ENCODE measurements at regions not wholly inside any gene's neighbourhood (a gene's known extent, or its start where the extent isn't known, plus 50 kb on each side); places are given as distances from the start of the nearest gene placed in this dataset.

- CTCF ChIA-PET (ENCODE audit: partially characterized antibody), result interaction anchor here (1.0 to 1.2 kb wide), 4 partner anchors 17 to 112 kb away, joined by 3 read pairs; no protein-coding TSS in a partner anchor
- Histone ChIP-seq H2BK120ac (replicated peaks; ENCODE audit: low read depth, low read length) (no peak overlapping the region), H4K91ac (replicated peaks; ENCODE audit: insufficient read length, low read length) (no peak overlapping the region), H4K20me1 (replicated peaks in 1 of 2; ENCODE audit: control insufficient read depth in 1 of 2, insufficient read depth in 2 of 2, low read length in 2 of 2) (no peaks in the 10 kb centered on the region), H2AK5ac (ENCODE audit: low read depth, low read length) (no peak overlapping the region), H2BK20ac (ENCODE audit: low read length) (no peak overlapping the region), H3K4me2 (ENCODE audit: insufficient read depth in 1 of 2, low read depth in 2 of 2, low read length in 2 of 2) (no peak overlapping the region), H3K4me3 (ENCODE audit: extremely low read depth in 1 of 4, insufficient read depth in 2 of 4, low read depth in 3 of 4, low read length in 4 of 4) (no peak overlapping the region), H3K79me1 (ENCODE audit: low read depth, low read length) (no peaks in the 10 kb centered on the region), H3K27ac (ENCODE audit: low read depth, low read length) (no peak overlapping the region), H3K18ac (ENCODE audit: extremely low read depth, low read length) (no peak overlapping the region), H3K9ac (replicated peaks in 1 of 4; ENCODE audit: extremely low read depth in 1 of 4, low read depth in 3 of 4, low read length in 3 of 4) (no peak overlapping the region), H3K56ac (replicated peaks; ENCODE audit: insufficient read length, low read depth, low read length) (no peak overlapping the region), H3K23ac (ENCODE audit: insufficient read length) (no peak overlapping the region), H3K79me2 (ENCODE audit: control insufficient read depth in 1 of 2, insufficient read depth in 2 of 2, low read length in 2 of 2) (no peaks in the 10 kb centered on the region), H3K27me3 (replicated peaks in 1 of 4; ENCODE audit: control insufficient read depth in 3 of 4, extremely low read depth in 1 of 4, insufficient read depth in 3 of 4, low read length in 3 of 4) (no peaks in the 10 kb centered on the region), H3K23me2 (ENCODE audit: low read depth, low read length) (no peaks in the 10 kb centered on the region; the same call in 1 of the 2 replicates), H3K4ac (replicated peaks; ENCODE audit: insufficient read length, low read depth, low read length) (no peak overlapping the region), H2AFZ (ENCODE audit: low read length) (no peak overlapping the region), H3K36me3 (ENCODE audit: control insufficient read depth in 2 of 4, insufficient read depth in 4 of 4, low read length in 3 of 4) (no peaks in the 10 kb centered on the region), H2BK15ac (ENCODE audit: low read length) (no peak overlapping the region), H4K5ac (ENCODE audit: insufficient read length, low read depth, low read length) (no peak overlapping the region), H2BK5ac (ENCODE audit: low read depth, low read length) (no peak overlapping the region), H3K9me3 (ENCODE audit: insufficient read depth in 2 of 2, low read depth in 1 of 2, low read length in 1 of 2) (no peaks in the 10 kb centered on the region), H4K8ac (ENCODE audit: extremely low read depth, insufficient read depth, low read length) (no peak overlapping the region), H3K4me1 (replicated peaks in 1 of 4; ENCODE audit: control insufficient read depth in 3 of 4, insufficient read depth in 4 of 4, low read length in 3 of 4) (0 out of 7 replicates have a peak, but pooled peaks cover 0 to 2% (median 0%) of the 10 kb centered on the region in 4 experiments), H2BK12ac (ENCODE audit: low read depth, low read length) (no peak overlapping the region), H3K14ac (ENCODE audit: insufficient read length) (no peak overlapping the region)
- FAIRE-seq (no peak), DNase-seq (ENCODE audit: low read depth in 1 of 2, low spot score in 2 of 2) (no peak)
- 83% methylated on average over 1 of the region's 1 CpG; no CpG with 5 or more reads in 1 of the 2 experiments for WGBS, 2 experiments (ENCODE audit: extremely low coverage in 1 of 2, insufficient coverage in 1 of 2, insufficient read length in 1 of 2, insufficient replicate concordance in 2 of 2, low coverage in 1 of 2, low lambda C conversion rate in 2 of 2, missing lambda C conversion rate in 1 of 2)
- POLR2A ChIA-PET (ENCODE audit: partially characterized antibody), result no interaction called here
- TF ChIP-seq POLR2AphosphoS5 (IDR thresholded peaks at IDR 0.05; ENCODE audit: low read depth, low read length) (no peak), EZH2 (IDR thresholded peaks at IDR 0.05; ENCODE audit: low read depth, low read length, severe bottlenecking) (no peak), POLR2A (IDR thresholded peaks at IDR 0.05; ENCODE audit: control extremely low read depth in 1 of 2, low read depth in 2 of 2, low read length in 2 of 2) (no peak), CBX5 (IDR thresholded peaks at IDR 0.05; ENCODE audit: low read depth, low read length) (no peak), SIRT6 (IDR thresholded peaks at IDR 0.05; ENCODE audit: low read length) (no peak), TBP (IDR thresholded peaks at IDR 0.05; ENCODE audit: low read depth, low read length) (no peak), ATF2 (IDR thresholded peaks at IDR 0.05; ENCODE audit: low read length) (no peak), CBX8 (IDR thresholded peaks at IDR 0.05; ENCODE audit: borderline replicate concordance, low read depth, low read length) (no peak), HDAC2 (IDR thresholded peaks at IDR 0.05; ENCODE audit: borderline replicate concordance in 1 of 2, low read depth in 2 of 2, low read length in 2 of 2) (no peak), CHD1 (IDR thresholded peaks at IDR 0.05; ENCODE audit: low read depth, low read length) (no peak), BRCA1 (IDR thresholded peaks at IDR 0.05; ENCODE audit: low read depth, low read length) (no peak)
- TF ChIP-seq, protein P1, sequence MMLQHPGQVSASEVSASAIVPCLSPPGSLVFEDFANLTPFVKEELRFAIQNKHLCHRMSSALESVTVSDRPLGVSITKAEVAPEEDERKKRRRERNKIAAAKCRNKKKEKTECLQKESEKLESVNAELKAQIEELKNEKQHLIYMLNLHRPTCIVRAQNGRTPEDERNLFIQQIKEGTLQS (IDR thresholded peaks at IDR 0.05; ENCODE audit: insufficient read depth, low read depth, low read length), result no peak
Measured at GRCh38 chr4:111754003-111754402, 391.3 kb upstream of the FAM241A start.
